Neural progenitor cell (in vitro differentiated cells): ENCODE measurements at regions not wholly inside any gene's neighbourhood (a gene's known extent, or its start where the extent isn't known, plus 50 kb on each side); places are given as distances from the start of the nearest gene placed in this dataset.

Experiments
- CTCF ChIP-seq: fragments of 200-600 bp; sonication (generic); IDR thresholded peaks from 2 replicates; pipeline ENCODE4 v1.5.1; 2017; ENCODE audit warnings: antibody characterized with exemption, mild to moderate bottlenecking
- EZH2 ChIP-seq: fragments of 200-600 bp; sonication (generic); IDR thresholded peaks from 2 replicates; pipeline ENCODE4 v1.6.1; 2017; ENCODE audit warnings: antibody characterized with exemption, mild to moderate bottlenecking, moderate library complexity
- EZH2phosphoT487 ChIP-seq: fragments of 200-600 bp; sonication (generic); IDR thresholded peaks from 2 replicates; pipeline ENCODE4 v1.6.1; 2017; ENCODE audit warnings: antibody characterized with exemption

GRCh38 chr2:166568409-166568808 lies 74.4 kb upstream of the SCN7A start:
- TF ChIP-seq EZH2 (no peak), EZH2phosphoT487 (no peak), CTCF (no peak)
